ENCODE measurements at regions not wholly inside any gene's neighbourhood (a gene's known extent, or its start where the extent isn't known, plus 50 kb on each side); places are given as distances from the start of the nearest gene placed in this dataset.
"Not testable (repeated sequence)": the region's sequence is repeated elsewhere in the genome, so short reads cannot be mapped to it uniquely, and the experiment has no call there.

DNA sequence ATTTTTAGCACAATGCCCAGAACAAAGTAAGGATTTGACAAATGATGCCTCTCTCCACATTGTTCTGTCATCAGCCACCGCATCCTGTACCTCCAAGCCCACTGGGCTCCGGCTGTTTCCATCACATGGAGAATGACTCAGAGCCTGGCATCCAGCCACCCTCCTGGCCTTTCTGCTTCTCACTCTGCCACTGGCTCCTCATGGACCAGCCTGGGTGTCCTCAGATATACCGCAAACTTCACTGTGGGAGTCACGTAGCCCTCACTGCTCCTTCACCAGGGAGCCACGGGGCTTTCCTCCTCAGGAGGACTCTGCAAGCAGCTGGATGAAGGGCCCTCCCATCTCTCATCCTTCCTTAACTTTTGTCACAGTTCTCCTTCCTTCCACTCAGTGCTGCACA, 943.0 kb downstream of the TUBA3C start:
- not testable (repeated sequence) for DNase-seq

DNA sequence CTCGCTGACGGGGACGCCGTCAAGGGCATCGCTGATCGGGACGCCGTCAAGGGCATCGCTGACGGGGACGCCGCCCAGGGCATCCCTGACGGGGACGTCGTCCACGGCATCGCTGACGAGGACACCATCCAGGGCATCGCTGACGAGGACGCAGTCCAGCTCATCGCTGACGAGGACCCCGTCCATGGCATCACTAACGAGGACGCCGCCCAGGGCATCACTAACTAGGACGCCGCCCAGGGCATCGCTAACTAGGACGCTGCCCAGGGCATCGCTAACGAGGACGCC, 945.2 kb downstream of the TUBA3C start:
- no peak for DNase-seq

DNA sequence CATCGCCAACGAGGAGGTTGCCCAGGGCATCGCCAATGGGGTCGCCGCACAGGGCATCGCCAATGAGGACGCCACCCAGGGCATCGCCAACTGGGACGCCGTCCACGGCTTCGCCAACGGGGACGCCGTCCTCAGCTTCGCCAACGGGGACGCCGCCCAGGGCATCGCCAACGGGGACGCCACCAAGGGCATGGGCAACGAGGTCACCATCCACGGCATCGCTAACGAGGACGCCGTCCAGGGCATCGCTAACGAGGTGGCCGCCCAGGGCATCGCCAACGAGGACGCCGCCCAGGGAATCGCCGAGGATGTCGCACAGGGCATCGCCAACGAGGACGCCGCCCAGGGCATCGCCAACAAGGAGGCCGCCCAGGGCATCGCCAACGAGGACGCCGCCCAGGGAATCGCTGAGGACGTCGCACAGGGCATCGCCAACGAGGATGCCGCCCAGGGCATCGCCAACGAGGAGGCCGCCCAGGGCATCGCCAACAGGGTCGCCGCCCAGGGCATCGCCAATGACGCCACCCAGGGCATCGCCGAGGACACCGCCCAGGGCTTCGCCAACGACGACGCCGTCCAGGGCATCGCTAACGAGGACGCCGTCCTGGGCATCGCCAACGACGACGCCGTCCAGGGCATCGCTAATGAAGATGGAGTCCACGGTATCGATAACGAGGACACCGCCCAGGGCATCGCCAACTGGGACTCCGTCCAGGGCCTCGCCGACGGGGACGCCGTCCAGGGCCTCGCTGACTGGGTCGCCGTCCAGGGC, 945.7 kb downstream of the TUBA3C start:
- no peak for DNase-seq

DNA sequence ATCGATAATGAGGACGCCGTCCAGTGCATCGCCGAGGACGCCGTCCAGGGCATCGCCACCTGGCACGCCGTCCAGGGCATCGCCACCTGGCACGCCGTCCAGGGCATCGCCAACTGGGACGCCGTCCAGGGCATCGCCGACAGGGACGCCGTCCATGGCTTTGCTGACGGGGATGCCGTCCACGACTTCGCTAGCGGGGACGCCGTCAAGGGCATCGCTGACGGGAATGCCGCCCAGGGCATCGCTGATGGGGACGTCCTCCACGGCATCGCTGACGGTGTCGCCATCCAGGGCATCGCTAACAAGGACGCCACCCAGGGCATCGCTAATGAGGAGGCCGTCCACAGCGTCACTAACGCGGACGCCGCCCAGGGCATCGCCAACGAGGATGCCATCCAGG, 946.5 kb downstream of the TUBA3C start:
- no peak for DNase-seq

DNA sequence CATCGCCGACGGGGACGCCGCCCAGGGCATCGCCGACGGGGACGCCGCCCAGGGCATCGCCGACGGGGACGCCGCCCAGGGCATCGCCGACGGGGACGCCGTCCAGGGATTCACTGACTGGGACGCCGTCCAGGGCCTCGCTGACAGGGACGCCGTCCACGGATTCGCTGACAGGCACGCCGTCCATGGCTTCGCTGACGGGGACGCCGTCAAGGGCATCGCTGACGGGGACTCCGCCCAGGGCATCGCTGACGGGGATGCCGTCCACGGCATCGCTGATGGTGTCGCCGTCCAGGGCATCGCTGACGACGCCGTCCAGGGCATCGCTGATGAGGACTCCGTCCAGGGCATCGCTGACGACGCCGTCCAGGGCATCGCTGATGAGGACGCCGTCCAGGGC, 947.2 kb downstream of the TUBA3C start:
- not testable (repeated sequence) for DNase-seq

DNA sequence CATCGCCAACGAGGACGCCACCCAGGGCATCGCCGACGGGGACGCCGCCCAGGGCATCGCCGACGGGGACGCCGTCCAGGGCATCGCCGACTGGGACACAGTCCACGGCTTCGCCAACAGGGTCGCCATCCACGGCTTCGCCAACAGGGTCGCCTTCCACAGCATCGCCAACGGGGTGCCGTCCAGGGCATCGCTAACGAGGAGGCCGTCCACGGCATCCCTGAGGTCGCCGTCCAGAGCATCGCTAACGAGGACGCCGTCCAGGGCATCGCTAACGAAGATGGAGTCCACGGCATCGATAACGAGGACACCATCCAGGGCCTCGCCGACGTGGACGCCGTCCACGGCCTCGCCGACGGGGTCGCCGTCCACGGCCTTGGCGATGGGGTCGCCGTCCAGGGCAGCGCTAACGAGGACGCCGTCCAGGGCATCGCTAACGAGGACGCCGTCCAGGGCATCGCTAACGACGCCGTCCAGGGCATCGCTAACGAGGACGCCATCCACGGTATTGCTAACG, 947.8 kb downstream of the TUBA3C start:
- no peak for DNase-seq

DNA sequence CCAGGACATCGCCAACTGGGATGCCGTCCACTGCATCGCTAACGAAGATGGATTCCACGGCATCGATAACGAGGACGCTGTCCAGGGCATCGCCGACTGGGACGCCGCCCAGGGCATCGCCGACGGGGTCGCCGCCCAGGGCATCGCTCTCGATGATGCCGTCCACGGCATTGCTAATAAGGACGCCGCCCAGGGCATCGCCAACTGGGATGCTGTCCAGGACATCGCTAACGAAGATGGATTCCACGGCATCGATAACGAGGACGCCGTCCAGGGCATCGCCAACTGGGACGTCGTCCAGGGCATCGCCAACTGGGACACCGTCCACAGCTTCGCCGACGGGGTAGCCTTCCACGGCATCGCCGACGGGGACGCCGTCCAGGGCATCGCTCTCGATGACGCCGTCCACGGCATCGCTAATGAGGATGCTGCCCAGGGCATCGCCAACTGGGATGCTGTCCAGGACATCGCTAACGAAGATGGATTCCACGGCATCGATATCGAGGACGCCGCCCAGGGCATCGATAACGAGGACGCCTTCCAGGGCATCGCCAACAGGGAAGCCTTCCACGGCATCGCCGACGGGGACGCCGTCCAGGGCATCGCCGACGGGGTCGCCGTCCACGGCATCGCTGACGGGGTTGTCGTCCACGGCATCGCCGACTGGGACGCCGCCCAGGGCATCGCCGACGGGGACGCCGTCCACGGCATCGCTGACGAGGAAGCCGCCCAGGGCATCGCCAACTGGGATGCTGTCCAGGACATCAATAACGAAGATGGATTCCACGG, 948.4 kb downstream of the TUBA3C start:
- no peak for DNase-seq

DNA sequence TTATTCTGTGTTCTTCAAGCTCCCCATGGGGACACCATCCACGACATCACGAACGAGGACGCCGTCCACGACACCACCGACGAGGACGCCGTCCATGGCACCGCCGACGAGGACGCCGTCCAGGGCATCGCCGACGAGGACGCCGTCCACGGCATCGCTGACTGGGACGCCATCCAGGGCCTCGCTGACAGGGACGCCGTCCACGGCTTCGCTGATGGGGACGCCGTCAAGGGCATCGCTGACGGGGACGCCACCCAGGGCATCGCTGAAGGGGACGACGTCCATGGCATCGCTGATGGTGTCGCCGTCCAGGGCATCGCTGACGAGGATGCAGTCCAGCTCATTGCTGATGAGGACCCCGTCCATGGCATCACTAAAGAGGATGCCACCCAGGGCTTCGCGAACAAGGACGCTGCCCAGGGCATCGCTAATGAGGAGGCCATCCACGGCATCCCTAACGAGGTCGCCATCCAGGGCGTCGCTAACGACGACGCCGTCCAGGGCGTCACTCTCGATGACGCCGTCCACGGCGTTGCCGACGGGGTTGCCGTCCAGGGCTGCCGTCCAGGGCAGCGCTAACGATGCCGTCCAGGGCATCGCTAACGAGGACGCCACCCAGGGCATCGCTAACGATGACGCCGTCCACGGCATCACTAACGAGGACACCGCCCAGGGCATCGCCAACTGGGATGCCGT, 949.2 kb downstream of the TUBA3C start:
- DNase-seq, result no peak

DNA sequence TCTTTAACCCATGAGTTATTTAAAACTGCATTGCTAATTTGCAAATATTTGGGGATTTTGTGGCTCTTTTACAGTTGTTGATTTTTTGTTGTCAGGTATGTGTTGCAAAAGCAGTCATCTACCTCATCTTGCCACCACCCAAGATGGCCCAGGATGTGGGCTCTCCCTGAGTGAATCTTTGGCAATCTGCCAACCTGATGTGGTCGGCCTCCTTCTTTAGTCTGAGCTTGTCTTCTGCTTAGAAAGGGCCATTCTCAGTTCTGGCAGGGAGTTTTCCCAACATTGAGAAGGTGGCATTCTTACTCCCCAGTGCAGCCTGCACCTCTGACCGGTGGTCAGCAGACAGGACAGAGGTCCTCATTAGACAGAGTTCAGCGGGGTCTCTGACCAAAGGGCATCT, 957.2 kb downstream of the TUBA3C start:
- not testable (repeated sequence) for DNase-seq

DNA sequence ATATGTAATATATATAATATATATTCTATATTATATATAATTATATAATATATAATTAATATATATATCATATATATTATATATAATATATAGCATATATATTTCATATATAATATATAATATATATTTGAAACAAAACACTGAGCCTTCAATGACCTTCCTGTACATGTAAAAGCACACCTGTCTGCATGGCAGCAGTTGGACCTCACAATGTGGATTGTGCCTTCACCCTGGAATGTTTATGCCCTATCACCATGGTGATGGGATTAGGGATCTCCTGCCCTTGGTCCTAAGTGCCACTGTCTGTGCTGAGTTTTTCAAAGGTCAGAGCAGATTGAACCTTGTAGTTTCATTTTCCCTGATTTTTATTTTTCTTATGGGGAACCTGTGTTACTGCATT, 966.9 kb downstream of the TUBA3C start:
- DNase-seq, result not testable (repeated sequence)

DNA sequence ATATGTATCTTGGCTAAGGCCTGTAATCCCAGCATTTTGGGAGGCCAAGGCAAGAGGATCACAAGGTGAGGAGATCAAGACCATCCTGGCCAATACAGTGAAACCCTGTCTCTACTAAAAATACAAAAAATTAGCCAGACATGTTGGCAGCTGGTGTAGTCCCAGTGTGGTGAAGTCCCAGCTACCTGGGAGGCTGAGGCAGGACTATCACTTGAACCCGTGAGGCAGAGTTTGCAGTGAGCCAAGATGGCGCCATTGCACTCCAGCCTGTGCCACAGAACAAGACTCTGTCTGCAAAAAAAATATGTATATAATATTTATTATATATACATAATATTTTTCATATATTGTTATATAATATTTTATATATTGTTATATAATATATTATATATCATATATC, 968.1 kb downstream of the TUBA3C start:
- DNase-seq, result not testable (repeated sequence)

DNA sequence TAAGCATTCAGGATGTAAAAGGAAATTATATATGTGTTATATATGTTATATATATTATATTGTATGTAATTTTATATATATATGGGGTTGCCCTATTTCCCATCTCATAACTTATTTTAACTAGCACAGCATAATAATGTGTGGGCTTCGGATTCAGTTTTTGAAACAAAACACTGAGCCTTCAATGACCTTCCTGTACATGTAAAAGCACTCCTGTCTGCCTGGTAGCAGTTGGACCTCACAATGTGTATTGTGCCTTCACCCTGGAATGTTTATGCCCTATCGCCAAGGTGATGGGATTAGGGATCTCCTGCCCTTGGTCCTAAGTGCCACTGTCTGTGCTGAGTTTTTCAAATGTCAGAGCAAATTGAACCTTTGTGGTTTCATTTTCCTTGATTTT, 968.8 kb downstream of the TUBA3C start:
- DNase-seq, result no peak

DNA sequence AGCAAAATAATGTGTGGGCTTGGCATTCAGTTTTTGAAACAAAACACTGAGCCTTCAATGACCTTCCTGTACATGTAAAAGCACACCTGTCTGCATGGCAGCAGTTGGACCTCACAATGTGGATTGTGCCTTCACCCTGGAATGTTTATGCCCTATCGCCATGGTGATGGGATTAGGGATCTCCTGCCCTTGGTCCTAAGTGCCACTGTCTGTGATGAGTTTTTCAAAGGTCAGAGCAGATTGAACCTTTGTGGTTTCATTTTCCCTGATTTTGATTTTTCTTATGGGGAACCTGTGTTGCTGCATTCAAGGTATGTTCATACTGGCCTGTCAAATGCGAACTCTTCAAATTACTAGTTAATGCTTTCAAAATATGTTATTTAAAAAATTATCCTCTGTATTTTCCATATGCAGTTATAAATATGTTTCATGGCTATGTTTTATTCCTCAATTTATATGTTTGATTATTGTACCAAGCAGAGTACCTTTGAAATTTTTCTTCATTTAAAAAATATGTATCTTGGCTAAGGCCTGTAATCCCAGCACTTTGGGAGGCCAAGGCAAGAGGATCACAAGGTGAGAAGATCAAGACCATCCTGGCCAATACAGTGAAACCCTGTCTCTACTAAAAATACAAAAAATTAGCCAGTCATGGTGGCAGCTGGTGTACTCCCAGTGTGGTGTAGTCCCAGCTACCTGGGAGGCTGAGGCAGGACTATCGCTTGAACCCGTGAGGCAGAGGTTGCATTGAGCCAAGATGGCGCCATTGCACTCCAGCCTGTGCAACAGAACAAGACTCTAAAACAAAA, 969.7 kb downstream of the TUBA3C start:
- not testable (repeated sequence) for DNase-seq

DNA sequence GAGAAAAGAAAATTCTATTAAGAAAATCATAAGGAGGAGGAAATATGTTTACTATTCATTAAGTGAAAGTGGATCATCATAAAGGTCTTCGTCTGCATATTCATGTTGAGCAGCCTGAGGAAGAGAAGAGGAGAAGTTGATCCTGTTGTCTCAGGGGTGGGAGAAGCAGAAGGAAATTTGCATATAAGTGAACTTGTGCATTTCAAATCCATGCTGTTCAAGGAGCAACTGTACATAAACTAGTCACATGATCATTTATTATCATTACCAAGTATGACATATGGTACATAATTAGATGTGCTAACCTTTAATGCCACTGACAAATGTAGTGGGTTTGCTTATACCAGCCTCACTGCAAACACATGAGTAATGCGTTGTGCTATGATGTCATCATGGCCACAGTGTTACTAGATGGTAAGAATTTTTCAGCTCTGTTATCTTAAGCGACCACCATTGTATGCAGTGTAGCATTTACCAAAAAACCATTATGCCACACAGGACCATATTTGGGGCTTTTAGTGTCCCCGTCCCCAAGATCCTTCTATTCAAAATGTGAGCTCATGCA, 976.9 kb downstream of the TUBA3C start:
- DNase-seq, result not testable (repeated sequence)

DNA sequence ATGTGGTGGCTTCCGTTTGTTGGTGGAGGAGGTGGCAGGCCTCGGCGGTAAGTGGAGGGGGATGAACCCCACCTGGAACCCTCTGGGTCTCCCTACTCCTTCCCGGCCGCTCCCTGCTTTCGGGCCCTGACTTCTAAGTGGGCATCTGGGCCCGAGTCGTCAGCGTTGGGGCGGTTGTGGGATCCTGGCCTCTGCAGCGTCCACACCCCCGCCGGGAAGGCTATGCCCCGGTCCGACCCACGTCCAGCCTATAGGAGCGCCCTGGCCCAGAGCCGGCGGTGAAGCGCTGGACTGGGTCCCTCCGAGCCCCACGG, 986.3 kb downstream of the TUBA3C start:
- not testable (repeated sequence) for DNase-seq

DNA sequence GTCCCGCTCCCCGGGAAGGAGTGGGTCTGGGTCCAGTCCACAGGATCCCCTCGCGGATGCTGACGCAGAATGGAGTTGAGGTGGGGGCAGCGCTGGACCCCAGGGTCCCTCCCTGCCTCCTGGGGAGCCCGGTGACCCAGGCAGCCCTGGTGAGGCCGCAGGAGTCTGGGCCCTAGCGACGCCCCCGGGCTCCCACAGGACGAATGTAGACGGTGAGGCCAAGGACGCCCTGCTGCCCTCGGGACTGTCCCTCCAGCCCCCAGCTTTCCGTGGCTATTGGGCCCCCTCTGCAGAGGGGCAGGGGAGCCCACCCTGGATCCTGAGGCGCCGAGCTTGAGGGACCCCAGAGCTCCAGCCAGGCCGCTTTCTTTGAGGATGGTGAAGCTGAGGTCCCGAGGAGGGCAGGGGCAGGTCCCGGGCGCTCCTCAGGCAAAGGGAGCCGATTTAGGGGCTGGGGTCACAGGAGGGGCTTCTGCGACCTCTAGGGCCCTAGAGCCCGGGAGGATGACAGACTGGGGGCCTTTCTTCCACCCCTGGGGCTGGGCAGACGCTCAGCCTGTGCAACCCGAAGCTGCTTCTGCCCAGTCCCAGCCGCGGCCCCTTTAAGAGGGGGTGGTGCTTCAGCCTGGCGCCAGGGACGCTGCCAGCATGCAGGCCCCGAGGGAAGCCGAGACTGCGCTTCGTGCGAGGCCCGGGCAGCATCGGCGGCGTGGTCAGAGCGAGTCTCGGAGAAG, 986.8 kb downstream of the TUBA3C start:
- not testable (repeated sequence) for DNase-seq

DNA sequence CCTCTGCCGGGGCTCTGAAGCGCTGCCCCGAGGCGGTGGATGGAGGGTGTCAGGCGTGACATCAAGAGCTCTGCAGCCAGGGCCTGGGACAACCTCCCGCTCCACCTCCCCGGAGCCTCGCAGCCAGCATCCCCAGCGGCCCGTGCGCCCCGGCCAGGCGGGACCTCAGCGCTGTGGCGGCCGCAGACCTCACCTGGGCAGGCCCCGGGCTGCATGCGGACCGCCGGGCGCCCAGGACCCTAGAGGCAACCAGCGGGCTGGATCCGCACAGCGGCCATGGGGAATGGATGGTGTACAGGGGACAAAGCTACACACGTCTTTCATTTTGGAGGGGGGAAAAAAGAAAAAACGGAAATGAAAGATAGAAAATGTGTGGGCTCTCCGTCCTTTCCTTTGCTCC, 987.5 kb downstream of the TUBA3C start:
- DNase-seq, result not testable (repeated sequence)
